Endothelial cell of umbilical vein (primary cell): ENCODE measurements at regions not wholly inside any gene's neighbourhood (a gene's known extent, or its start where the extent isn't known, plus 50 kb on each side); places are given as distances from the start of the nearest gene placed in this dataset.

ENCODE experiments used
- BruUV-seq: library from RNA; stranded (reverse); fragments of 400-500 nt; replicated peaks from 2 replicates; lab custom pipeline; 2021; lab: Mats Ljungman, UMichigan
- CTCF ChIA-PET: fragments of 300-600, 350-600 bp; sonication (Branson Sonifier 250); formaldehyde crosslinking; loops from one replicate; lab custom pipeline; 2021; ENCODE audit warnings: antibody characterized with exemption, inconsistent platforms; lab: Charles Lee
- POLR2A ChIA-PET: fragments of 300-600, 350-600 bp; sonication (Branson Sonifier 250); formaldehyde crosslinking; loops from one replicate; lab custom pipeline; 2021; ENCODE audit warnings: antibody characterized with exemption, inconsistent platforms; lab: Charles Lee
- DNase-seq: peaks from one replicate; pipeline ENCODE4 v3.0.0-alpha.2; 2011; ENCODE audit warnings: low read depth, low spot score
- FAIRE-seq: peaks from 2 replicates; lab custom pipeline; 2011; peaks lifted over from hg19 to GRCh38; lab: Jason Lieb, UNC
- H2AFZ ChIP-seq: 2 replicates; pipeline ENCODE4 v1.6.0; 2012; ENCODE audit warnings: low read depth, low read length, control low read depth, inconsistent platforms
- H3K27ac ChIP-seq: 2 replicates; pipeline ENCODE4 v1.5.1; 2011; ENCODE audit warnings: low read depth, mild to moderate bottlenecking, control low read depth, low read length, moderate library complexity; ENCODE audit not compliant: insufficient read depth
- H3K27me3 ChIP-seq, 2 experiments: 2 replicates each; pipeline versions ENCODE4 v1.6.0 to v1.6.1; 2011; ENCODE audit warnings: low read length in 2 of 2, mixed read lengths in 1 of 2; ENCODE audit not compliant: control insufficient read depth in 2 of 2, insufficient read depth in 2 of 2
- H3K36me3 ChIP-seq, 2 experiments: 2 replicates in 1 of 2; 3 replicates in 1 of 2; pipeline ENCODE4 v1.5.1; 2011; ENCODE audit warnings: low read length in 2 of 2, mild to moderate bottlenecking in 1 of 2, moderate library complexity in 1 of 2; ENCODE audit not compliant: control insufficient read depth in 2 of 2, insufficient read depth in 2 of 2; ENCODE audit errors: extremely low read depth in 1 of 2
- H3K4me1 ChIP-seq: 3 replicates; pipeline ENCODE4 v1.5.1; 2011; ENCODE audit warnings: mild to moderate bottlenecking, low read length; ENCODE audit not compliant: control insufficient read depth, insufficient read depth; ENCODE audit errors: extremely low read depth
- H3K4me2 ChIP-seq: 2 replicates; pipeline ENCODE4 v1.6.1; 2011; ENCODE audit warnings: low read length, control low read depth, mixed read lengths; ENCODE audit not compliant: insufficient read depth
- H3K4me3 ChIP-seq, 3 experiments: fragments of 200-600 bp in 1 of 3; sonication (generic), shearing (Covaris generic) in 1 of 3; replicated peaks in 1 of 3; 2 replicates each; pipeline ENCODE4 v1.5.1; 2011 to 2016; ENCODE audit warnings: control low read depth in 3 of 3, low read length in 3 of 3, mild to moderate bottlenecking in 2 of 3, inconsistent platforms in 1 of 3, low read depth in 1 of 3, moderate library complexity in 1 of 3; ENCODE audit not compliant: insufficient read depth in 1 of 3
- H3K79me2 ChIP-seq: 2 replicates; pipeline ENCODE4 v1.6.0; 2012; ENCODE audit warnings: low read length, inconsistent platforms; ENCODE audit not compliant: control insufficient read depth, insufficient read depth
- H3K9ac ChIP-seq: replicated peaks from 2 replicates; pipeline ENCODE3; 2011; ENCODE audit warnings: low read length, control low read depth; ENCODE audit not compliant: insufficient read depth; ENCODE audit errors: extremely low read depth
- H3K9me1 ChIP-seq: replicated peaks from 3 replicates; pipeline ENCODE4 v1.6.0; 2011; ENCODE audit warnings: mild to moderate bottlenecking, low read length; ENCODE audit not compliant: control insufficient read depth, insufficient read depth; ENCODE audit errors: extremely low read depth
- H3K9me3 ChIP-seq: replicated peaks from 2 replicates; pipeline ENCODE4 v1.5.1; 2012; ENCODE audit warnings: low read length, inconsistent platforms; ENCODE audit not compliant: control insufficient read depth, insufficient read depth
- H4K20me1 ChIP-seq: replicated peaks from 2 replicates; pipeline ENCODE3; 2011; ENCODE audit warnings: mild to moderate bottlenecking, low read length; ENCODE audit not compliant: control insufficient read depth, insufficient read depth; ENCODE audit errors: extremely low read depth
- EZH2 ChIP-seq: IDR thresholded peaks from 2 replicates; pipeline ENCODE4 v1.6.1; 2012; ENCODE audit warnings: borderline replicate concordance, low read depth, mild to moderate bottlenecking, moderate library complexity, low read length, inconsistent platforms; ENCODE audit not compliant: severe bottlenecking
- FOS ChIP-seq: IDR thresholded peaks from 2 replicates; pipeline ENCODE4 v1.6.1; 2011; ENCODE audit warnings: mild to moderate bottlenecking, low read length, moderate library complexity, borderline replicate concordance; ENCODE audit not compliant: insufficient read depth
- GATA2 ChIP-seq: IDR thresholded peaks from 2 replicates; pipeline ENCODE4 v1.7.0; 2011; ENCODE audit warnings: low read depth, mild to moderate bottlenecking, moderate library complexity, mixed read lengths, low read length; ENCODE audit not compliant: insufficient read length, insufficient read depth
- JUN ChIP-seq: IDR thresholded peaks from 2 replicates; pipeline ENCODE4 v1.6.1; 2011; ENCODE audit warnings: borderline replicate concordance, low read depth; ENCODE audit not compliant: insufficient read length, insufficient read depth
- MYC ChIP-seq: IDR thresholded peaks from one replicate; pipeline ENCODE4 v1.6.1; 2011; ENCODE audit warnings: mild to moderate bottlenecking, low read depth, low read length
- POLR2A ChIP-seq: IDR thresholded peaks from 2 replicates; pipeline ENCODE4 v1.6.1; 2012; ENCODE audit warnings: low read depth, mild to moderate bottlenecking, control low read depth, low read length
- POLR2AphosphoS5 ChIP-seq: IDR thresholded peaks from 2 replicates; pipeline ENCODE4 v1.6.1; 2012; ENCODE audit warnings: low read depth, mild to moderate bottlenecking, control low read depth, low read length, moderate library complexity; ENCODE audit not compliant: insufficient read depth
- dilution Hi-C: fragments of 300-500 bp; cut with MboI; formaldehyde crosslinking; loops from one replicate; pipeline ENCODE4 v1.15.0; 2019; ENCODE audit warnings: low sequenced_read_pairs; ENCODE audit not compliant: extremely low pct_ligation_motif_present
- intact Hi-C: fragments of 100-400 bp; cut with micrococcal nuclease; formaldehyde crosslinking; loops from one replicate; pipeline ENCODE4 v1.10.0; 2022
- TF ChIP-seq, protein P1 (sequence below), 2 donors: IDR thresholded peaks; 1 replicate in 1 of 2; 2 replicates in 1 of 2; pipeline ENCODE4 v1.5.1; 2011; ENCODE audit warnings: low read length in 2 of 2, mild to moderate bottlenecking in 2 of 2, moderate library complexity in 2 of 2, control low read depth in 1 of 2, inconsistent platforms in 1 of 2, low read depth in 1 of 2; ENCODE audit not compliant: insufficient read depth in 1 of 2; ENCODE audit errors: extremely low read depth in 1 of 2
- TF ChIP-seq, protein P2 (sequence below): IDR thresholded peaks from 2 replicates; pipeline ENCODE4 v1.6.1; 2011; ENCODE audit not compliant: insufficient read depth, insufficient read length

DNA sequence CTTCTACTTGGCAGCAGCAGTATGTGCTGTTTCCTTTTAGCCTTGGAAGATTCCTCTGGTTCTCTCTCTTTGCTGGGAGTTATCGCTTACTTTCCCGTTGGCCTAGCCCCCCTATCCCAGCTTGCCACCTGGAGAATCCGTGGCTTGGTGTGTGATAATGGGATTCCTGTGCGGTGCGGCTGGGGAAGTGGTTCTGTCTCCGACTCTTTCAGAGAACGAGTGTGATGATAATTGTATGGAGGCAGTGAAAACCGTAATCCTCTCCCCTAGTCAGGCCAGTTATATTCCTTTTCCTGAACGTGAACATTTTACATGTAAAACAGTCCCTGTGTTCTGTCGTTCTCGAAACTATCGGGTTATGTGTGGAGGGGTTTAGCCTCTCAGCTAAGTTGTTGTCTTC, 300.1 kb upstream of the C2CD4B start:
- Histone ChIP-seq H3K9ac (no peak overlapping the region), H2AFZ (no peak overlapping the region)

DNA sequence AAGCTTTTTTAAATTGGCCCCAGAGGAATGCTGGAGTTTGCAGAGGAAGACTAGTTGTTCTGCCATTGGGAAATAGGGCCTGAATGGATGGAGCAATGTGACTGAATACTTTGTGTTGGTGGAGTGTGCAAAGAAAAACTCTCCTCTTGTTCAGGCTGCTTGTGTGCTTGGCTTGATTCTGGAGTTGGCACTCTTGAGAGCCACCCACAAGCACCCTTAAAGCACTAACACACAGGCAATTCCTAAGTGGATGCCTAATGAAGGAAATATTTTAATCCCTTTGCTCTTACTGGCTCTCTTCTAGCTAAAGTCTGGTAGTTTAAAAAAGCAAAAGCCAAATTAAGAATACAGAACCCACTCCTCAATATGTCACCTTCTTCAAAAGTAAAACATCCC, 304.4 kb upstream of the C2CD4B start:
- Histone ChIP-seq H3K79me2 (no peaks in the 10 kb centered on the region), H3K4me2 (no peak overlapping the region), H3K4me3 (no peak overlapping the region), H3K9ac (no peak overlapping the region), H3K27me3 (peaks cover 0 to 3% of the 10 kb centered on the region in 2 experiments), H3K9me1 (no peaks in the 10 kb centered on the region), H3K27ac (no peak overlapping the region), H4K20me1 (no peaks in the 10 kb centered on the region), H3K4me1 (no peaks in the 10 kb centered on the region), H3K36me3 (no peaks in the 10 kb centered on the region), H2AFZ (no peak overlapping the region), H3K9me3 (no peaks in the 10 kb centered on the region)
- TF ChIP-seq JUN (no peak), POLR2A (no peak), EZH2 (no peak), FOS (no peak), POLR2AphosphoS5 (no peak), GATA2 (no peak), MYC (no peak)
- TF ChIP-seq, protein P1, sequence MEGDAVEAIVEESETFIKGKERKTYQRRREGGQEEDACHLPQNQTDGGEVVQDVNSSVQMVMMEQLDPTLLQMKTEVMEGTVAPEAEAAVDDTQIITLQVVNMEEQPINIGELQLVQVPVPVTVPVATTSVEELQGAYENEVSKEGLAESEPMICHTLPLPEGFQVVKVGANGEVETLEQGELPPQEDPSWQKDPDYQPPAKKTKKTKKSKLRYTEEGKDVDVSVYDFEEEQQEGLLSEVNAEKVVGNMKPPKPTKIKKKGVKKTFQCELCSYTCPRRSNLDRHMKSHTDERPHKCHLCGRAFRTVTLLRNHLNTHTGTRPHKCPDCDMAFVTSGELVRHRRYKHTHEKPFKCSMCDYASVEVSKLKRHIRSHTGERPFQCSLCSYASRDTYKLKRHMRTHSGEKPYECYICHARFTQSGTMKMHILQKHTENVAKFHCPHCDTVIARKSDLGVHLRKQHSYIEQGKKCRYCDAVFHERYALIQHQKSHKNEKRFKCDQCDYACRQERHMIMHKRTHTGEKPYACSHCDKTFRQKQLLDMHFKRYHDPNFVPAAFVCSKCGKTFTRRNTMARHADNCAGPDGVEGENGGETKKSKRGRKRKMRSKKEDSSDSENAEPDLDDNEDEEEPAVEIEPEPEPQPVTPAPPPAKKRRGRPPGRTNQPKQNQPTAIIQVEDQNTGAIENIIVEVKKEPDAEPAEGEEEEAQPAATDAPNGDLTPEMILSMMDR (IDR thresholded peaks at IDR 0.05; ENCODE audit: extremely low read depth in 1 of 2, insufficient read depth in 1 of 2, low read depth in 1 of 2, low read length in 2 of 2): no peak
- TF ChIP-seq, protein P2, sequence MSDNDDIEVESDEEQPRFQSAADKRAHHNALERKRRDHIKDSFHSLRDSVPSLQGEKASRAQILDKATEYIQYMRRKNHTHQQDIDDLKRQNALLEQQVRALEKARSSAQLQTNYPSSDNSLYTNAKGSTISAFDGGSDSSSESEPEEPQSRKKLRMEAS: no peak
- CTCF ChIA-PET: no interaction called here
- DNase-seq (no peak), FAIRE-seq (no peak)
- POLR2A ChIA-PET: no interaction called here
- BruUV-seq: no TSS peak
- intact Hi-C loops: no loop called here
- dilution Hi-C loops: no loop called here

More for the DNA sequence above, 300.1 kb upstream of the C2CD4B start:
- dilution Hi-C loops (no loop called here), intact Hi-C loops (no loop called here)
- no TSS peak for BruUV-seq
- no peaks in the 10 kb centered on the region for H3K9me1 ChIP-seq
- H3K4me3 ChIP-seq: no peak overlapping the region
- FAIRE-seq (no peak), DNase-seq (no peak)
- CTCF ChIA-PET: interaction anchor here (0.7 kb wide), 1 partner anchor 225 kb away, joined by 3 read pairs; no protein-coding TSS in a partner anchor
- H3K27me3 ChIP-seq: peaks cover 0 to 3% of the 10 kb centered on the region in 2 experiments
- no peaks in the 10 kb centered on the region for H3K4me1 ChIP-seq
- POLR2A ChIA-PET: no interaction called here
- no peaks in the 10 kb centered on the region for H4K20me1 ChIP-seq
- H3K27ac ChIP-seq: no peak overlapping the region
- no peaks in the 10 kb centered on the region for H3K36me3 ChIP-seq
- no peaks in the 10 kb centered on the region for H3K9me3 ChIP-seq
- TF ChIP-seq FOS: no peak
- TF ChIP-seq JUN: no peak
- no peak for TF ChIP-seq POLR2AphosphoS5
- no peak for TF ChIP-seq EZH2
- H3K4me2 ChIP-seq: no peak overlapping the region
- no peaks in the 10 kb centered on the region for H3K79me2 ChIP-seq
